ENCODE measurements at regions not wholly inside any gene's neighbourhood (a gene's known extent, or its start where the extent isn't known, plus 50 kb on each side); places are given as distances from the start of the nearest gene placed in this dataset.

DNA sequence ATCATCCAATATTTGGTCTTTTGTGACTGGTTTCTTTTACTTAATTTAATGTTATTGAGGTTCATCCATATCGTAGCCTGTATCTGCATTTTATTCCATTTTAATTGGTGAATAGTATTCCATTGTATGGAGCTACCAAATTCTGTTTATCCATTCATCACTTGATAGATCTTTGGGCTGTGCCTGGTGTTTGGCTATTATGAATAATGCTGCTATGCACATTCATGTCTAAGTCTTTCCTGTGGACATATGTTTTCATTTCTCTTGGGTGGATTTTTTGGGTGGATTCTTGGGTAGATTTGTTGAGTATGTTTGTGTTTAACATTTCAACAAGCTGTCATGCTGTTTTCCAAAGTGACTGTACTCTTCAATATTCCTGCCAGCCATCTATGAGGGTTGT, 52.5 kb upstream of the NEDD4L start:
- no peak for DNase-seq

- no peak for DNase-seq
Measured at GRCh38 chr18:57989536-57989935, 54.5 kb upstream of the NEDD4L start.

- no peak for DNase-seq
Measured at GRCh38 chr18:57984490-57985115, 59.4 kb upstream of the NEDD4L start.

DNA sequence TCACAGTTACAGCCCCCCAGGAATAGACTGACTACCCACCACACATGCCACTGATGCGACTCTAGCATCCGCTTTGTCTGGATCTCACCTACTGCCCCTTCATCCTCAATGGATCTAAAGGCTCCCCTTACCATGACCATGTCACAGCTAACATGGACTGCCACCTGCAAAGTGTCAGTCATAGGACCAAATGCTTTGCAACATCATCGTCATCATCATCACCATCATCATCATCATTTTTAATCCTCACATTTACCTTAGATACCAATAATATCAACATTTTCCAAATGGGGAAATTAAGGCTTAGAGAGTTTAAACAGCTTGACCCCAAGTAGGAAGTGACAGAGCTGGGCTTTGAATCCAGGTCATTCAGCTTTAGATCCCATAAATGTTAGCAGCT, 60.1 kb upstream of the NEDD4L start:
- no peak for DNase-seq

GRCh38 chr18:57983472-57983871, 60.6 kb upstream of the NEDD4L start:
- no peak for DNase-seq

- no peak for DNase-seq
Measured at GRCh38 chr18:57982372-57983021, 61.5 kb upstream of the NEDD4L start.

- no peak for DNase-seq
Measured at GRCh38 chr18:57981308-57982028, 62.6 kb upstream of the NEDD4L start.

GRCh38 chr18:57980573-57981307, 63.3 kb upstream of the NEDD4L start:
- DNase-seq, result no peak

DNA sequence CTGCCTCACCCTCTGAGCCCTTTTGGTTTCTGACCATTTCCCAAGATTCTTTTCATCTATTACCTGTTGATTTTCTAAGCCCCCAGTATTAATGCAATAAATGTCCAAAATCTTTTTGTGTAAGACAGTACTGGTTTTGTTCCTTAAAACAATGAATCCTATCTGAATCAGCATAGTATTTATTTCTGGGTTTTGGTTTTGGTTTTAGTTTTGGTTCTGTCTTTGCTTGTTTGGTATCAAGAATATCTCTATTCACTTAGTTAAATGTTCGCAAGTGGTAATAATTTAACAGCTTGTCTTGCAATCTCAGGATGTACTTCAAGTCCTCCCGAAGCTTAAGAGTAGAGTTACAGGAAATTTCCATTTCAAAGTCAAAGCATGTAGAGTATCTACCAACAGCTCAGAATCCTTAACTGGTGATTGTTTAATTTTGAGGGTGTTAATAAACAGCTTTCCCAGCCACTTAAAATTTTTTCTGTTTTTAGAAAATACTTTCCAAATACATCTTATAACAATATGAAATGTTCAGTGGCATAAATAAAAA, 67.7 kb upstream of the NEDD4L start:
- DNase-seq, result no peak

GRCh38 chr18:57975805-57976204, 68.2 kb upstream of the NEDD4L start:
- no peak for DNase-seq

DNA sequence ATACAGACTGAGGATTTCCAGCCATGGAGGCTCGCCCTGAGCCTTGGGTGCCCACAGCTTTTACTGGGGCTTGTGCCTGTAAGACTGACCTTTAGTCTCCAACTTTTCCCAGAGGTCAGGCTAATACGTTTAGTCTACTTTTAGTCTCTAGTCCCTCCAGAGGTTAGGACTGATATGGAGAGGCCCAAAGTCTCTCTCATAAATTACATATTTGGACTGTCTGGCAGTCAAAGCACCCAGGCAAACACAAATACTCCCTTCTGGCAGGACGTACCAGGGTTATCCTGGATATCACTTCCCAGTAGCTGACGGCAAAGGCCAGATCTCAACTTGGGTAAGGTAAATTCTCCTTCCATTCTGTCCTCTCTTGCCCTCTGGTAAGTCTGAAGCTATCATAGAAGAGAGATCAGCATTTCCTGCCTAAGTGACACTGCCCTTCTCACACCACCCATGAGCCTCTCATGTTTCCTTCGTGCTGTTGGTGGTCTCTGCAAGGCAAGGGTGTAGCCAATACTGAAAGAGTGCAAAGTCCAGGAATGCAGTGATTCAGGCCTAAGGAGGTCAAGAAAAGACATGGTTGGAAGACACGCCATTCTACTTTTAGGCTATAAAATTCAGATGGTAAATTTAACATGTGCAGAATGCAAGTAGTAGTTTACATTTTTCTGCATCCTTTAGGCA, 69.3 kb upstream of the NEDD4L start:
- no peak for DNase-seq

DNA sequence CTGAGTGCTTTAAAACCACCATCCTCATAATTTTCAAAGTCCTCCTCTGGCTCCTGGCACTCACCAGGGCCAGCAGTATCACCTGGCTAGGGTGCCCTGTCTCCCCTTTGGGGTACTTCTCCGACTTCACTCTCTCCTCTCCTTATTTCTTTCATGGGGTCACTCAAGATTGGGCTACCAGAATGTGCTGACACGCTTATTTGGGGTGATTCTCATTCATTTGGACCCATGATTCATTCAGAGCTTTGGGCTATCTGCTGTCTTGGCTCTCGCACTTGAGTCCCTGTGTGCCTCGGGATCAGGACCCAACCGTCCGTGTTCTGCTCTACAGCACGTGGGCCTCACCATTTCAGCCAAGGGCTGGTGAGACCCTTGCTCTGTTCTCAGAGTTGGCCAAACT, 70.1 kb upstream of the NEDD4L start:
- DNase-seq, result no peak

DNA sequence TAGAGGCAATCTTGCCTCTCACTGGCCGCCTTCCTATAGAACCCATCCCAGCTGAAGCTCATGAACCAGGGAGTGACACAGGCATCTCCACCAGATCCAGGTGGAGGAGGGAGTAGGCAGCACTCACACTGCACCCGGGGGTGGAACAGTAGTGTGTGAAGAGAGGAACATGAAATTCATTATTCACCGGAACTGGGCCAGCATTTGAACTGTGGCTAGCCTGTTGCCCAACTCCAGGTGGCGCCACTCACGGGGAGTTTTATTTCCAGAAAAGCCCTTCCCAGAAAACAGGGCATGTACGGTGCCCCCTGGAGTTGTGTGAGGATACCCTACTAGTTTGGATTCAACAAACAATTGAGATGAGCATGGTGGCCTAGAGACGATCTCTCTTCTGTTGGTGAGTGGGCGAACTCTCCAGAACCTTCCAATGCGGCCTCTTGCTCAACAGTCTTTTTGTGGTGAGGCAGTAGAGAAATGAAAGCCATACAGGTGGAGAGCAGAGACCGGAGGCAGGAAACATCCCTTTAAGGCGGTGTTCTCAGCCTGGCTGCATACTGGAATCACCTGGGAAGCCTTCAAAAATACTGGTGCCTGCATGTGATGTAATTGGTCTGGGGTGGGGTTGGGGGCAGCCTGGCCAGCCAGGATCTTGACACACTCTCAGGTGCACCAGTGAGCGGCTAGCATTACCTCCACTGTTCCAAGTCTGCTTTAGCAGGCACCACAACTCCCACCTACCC, 73.5 kb upstream of the NEDD4L start:
- DNase-seq, result no peak

GRCh38 chr18:57969824-57970223, 74.2 kb upstream of the NEDD4L start:
- DNase-seq, result no peak

GRCh38 chr18:57965246-57965645, 78.8 kb upstream of the NEDD4L start:
- DNase-seq, result no peak

- no peak for DNase-seq
Measured at GRCh38 chr18:57961876-57962505, 82.0 kb upstream of the NEDD4L start.

DNA sequence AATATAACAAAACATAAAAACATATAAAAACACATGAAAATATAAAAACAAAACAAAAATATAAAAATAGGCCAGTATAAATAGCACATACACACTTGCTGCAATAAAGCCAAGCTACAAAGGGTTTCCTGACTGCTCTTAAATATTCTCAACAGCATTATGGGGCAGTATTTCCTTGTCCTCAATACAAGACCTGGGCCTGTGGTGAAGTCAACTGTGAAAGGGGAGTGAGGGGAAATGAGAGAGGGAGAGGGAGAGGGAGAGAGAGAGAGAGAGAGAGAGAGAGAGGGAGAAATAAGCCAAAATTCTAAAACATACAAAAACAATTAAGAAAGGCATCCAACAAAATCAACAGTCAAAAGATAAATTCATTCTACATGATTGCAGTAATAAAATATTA, 82.6 kb upstream of the NEDD4L start:
- DNase-seq, result no peak

GRCh38 chr18:57959278-57959677, 84.7 kb upstream of the NEDD4L start:
- DNase-seq, result no peak

GRCh38 chr18:57957210-57957609, 86.8 kb upstream of the NEDD4L start:
- DNase-seq, result no peak

DNA sequence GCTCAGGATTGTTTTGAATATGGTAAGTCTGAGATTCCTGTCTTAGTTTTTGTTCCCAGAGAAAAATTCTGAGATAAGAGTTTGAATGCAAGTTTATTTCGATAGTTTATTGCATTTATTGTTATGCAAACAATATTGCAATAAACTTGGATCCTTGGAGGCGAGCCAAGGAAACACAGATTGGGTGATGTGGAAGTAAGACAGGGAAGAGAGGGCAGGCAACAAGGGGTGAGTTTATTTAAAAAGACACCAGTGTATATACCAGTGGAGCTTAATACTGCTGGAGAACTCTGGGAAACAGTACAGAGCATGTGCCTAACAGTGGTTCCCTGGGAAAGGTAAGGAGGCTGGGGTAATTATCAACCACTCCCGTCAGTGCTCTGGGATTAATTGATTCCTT, 87.5 kb upstream of the NEDD4L start:
- no peak for DNase-seq

DNA sequence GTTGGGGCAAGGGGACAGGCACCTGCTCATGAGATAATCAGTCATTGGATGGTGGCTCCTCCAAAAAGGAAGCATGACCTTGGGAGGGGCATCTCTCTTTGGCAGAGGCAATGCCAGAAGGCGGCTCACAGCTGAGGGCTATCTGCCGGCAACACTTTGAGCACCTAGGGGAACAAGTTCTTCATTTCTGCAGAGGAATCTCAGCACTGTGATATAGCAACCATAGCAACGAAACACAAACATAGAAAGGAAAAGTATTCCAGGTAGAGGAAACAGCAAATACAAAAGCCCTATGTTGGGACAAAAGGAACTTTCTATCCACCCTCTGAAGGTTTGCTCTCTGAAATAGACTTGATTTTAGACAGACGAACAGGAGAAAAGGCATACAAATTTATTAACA, 89.1 kb upstream of the NEDD4L start:
- DNase-seq, result no peak

DNA sequence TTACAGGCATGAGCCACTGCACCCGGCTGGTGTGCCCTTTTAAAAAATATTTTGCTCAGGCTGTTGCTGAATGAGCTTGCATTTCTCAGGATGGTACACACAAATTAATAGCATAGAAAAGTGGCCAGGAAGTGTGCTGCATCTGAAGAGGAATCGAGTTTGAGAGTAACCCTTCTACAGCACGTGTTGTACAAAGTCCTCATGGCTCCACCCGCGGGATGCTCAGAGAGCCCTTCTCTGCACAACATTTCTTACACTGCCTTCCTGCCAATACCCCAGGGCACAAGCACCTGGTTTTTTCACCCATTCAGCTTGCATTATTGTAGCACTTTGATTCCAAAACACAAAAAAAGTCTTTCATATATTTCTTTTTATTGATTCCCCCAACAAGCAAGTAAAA, 90.1 kb upstream of the NEDD4L start:
- DNase-seq, result no peak

Data from activated CD4-positive, alpha-beta T cell treated with anti-CD3 and anti-CD28 coated beads for 4 hours (primary cell).